Fibroblast of villous mesenchyme (primary cell): ENCODE measurements at regions not wholly inside any gene's neighbourhood (a gene's known extent, or its start where the extent isn't known, plus 50 kb on each side); places are given as distances from the start of the nearest gene placed in this dataset.

Experiments
- DNase-seq: peaks from one replicate; pipeline ENCODE4 v3.0.0-alpha.2; 2010; ENCODE audit warnings: low read depth
- H3K4me3 ChIP-seq: 2 replicates; pipeline ENCODE4 v1.5.1; 2011; ENCODE audit warnings: low read depth, mild to moderate bottlenecking, low read length
- CTCF ChIP-seq: IDR thresholded peaks from 2 replicates; pipeline ENCODE4 v1.5.1; 2012; ENCODE audit warnings: low read depth, mild to moderate bottlenecking, low read length; ENCODE audit not compliant: insufficient read depth

GRCh38 chr9:31808766-31809165 is 575.7 kb upstream of the ACO1 start:
- DNase-seq, result no peak
- no peak overlapping the region for H3K4me3 ChIP-seq
- TF ChIP-seq CTCF, result no peak

- no peak overlapping the region for H3K4me3 ChIP-seq
- no peak for TF ChIP-seq CTCF
- no peak for DNase-seq
These were observed 564.0 kb upstream of the ACO1 start for GRCh38 chr9:31820426-31820825.

- no peak overlapping the region for H3K4me3 ChIP-seq
- DNase-seq, result no peak
- TF ChIP-seq CTCF, result no peak
These were observed 562.9 kb upstream of the ACO1 start for GRCh38 chr9:31821583-31821982.

GRCh38 chr9:31823365-31823764 is 561.1 kb upstream of the ACO1 start:
- no peak for DNase-seq
- TF ChIP-seq CTCF, result no peak

GRCh38 chr9:31824860-31825259 is 559.6 kb upstream of the ACO1 start:
- H3K4me3 ChIP-seq, result no peak overlapping the region
- no peak for DNase-seq
- TF ChIP-seq CTCF, result no peak

More at GRCh38 chr9:31823365-31823764, 561.1 kb upstream of the ACO1 start:
- H3K4me3 ChIP-seq, result no peak overlapping the region

- TF ChIP-seq CTCF, result no peak
- DNase-seq, result no peak
- H3K4me3 ChIP-seq, result no peak overlapping the region
These were observed 547.2 kb upstream of the ACO1 start for GRCh38 chr9:31837211-31837610.

- peak; percentile 12 for DNase-seq
- H3K4me3 ChIP-seq, result no peak overlapping the region
- TF ChIP-seq CTCF, result peak; percentile 17
These were observed 545.2 kb upstream of the ACO1 start for GRCh38 chr9:31839273-31839672.
